ENCODE measurements at regions not wholly inside any gene's neighbourhood (a gene's known extent, or its start where the extent isn't known, plus 50 kb on each side); places are given as distances from the start of the nearest gene placed in this dataset.
"Not testable (repeated sequence)": the region's sequence is repeated elsewhere in the genome, so short reads cannot be mapped to it uniquely, and the experiment has no call there.

DNA sequence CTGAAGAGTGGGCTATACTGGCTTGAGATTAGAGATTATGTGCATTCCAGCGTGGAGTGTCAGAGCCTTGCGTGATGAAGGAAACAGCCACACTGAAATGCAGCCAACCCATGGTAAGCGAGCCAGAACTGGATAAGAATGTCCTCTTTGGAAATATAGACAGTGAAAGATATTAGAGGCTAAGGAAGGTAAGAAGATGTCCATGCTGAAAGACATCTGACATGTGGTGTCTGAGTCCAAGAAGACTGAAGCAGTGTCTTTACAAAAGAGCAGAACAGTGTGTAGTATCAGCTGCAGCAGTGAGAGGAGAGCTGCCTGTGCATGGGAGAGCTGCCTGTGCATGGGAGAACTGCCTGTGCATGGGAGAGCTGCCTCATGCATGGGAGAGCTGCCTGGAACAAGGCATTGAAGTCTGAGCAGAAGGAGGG lies 672.2 kb downstream of the DIPK2A start:
- DNase-seq: peak; percentile 53

DNA sequence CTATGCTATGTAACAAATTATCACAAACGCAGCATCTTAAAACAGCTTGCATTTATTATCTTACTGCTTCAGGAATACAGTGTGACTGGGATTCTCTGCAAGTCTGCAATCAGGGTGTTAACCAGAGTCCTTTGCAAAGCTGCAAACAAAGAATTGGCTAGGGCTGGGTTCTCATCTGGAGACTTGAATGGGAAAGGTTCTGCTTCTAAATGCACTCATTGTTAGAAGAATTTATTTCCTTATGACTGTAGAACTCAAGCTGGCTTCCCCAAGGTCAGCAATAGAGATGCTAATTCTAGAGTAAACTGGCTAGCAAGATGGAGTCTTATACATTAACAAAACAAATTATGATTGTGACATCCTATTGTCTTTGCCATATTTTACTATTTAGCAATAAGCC lies 673.7 kb downstream of the DIPK2A start:
- no peak for DNase-seq

DNA sequence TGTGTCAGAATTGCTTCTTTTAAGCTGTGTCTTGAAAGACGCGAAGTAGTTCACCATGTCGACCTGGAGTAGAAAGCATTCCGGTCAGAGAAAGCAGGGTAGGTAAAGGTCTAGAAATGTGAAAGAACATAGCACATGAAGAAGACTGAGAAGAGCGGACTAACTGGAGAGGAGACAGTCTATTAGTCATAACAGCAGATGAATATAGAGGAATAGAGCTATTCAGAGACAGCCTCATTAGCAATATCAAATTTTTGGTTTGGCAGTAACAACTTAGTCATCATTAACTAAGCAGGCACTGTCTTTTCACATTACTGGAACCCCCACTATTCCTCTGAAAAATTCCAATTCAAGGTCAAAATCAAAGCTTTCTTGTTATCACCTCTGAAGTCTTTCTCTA lies 678.8 kb downstream of the DIPK2A start:
- no peak for DNase-seq

DNA sequence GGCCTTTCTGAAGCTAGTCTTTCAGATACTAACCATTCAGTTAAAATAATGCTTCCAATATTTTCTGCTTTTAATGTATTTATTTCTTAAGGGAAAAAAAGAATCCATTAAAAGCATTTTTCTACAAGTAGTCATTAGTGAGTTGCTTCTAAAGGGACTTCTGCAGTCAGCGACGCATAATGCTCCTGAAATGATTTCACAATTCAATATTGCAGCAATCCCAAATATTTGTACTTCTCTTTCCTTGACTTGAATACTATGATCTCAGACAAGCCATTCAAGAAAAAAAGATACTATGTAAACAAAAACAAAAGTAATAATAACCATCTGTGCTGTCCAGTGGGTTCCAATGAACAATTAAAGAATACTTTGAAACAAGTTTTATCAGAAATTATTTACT lies 681.0 kb downstream of the DIPK2A start:
- peak; percentile 67 for DNase-seq

DNA sequence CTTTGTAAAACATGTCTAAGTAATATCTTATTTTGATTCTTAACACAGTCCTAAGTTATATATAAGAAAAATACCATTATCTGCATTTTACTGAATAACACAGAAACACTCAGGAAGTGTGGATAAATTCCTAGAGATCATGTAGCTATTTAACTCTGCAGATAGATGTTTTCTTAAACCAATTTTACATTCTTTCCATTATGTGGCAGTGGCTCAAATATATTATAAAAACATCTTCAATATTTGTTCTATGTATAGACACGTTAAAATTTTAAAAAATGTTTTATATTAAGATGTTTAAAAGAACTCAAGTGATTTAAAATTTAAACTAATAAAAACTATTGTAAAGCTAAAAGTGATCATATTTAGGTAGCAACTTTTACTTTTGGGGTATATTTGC lies 683.8 kb downstream of the DIPK2A start:
- DNase-seq: peak; percentile 67

DNA sequence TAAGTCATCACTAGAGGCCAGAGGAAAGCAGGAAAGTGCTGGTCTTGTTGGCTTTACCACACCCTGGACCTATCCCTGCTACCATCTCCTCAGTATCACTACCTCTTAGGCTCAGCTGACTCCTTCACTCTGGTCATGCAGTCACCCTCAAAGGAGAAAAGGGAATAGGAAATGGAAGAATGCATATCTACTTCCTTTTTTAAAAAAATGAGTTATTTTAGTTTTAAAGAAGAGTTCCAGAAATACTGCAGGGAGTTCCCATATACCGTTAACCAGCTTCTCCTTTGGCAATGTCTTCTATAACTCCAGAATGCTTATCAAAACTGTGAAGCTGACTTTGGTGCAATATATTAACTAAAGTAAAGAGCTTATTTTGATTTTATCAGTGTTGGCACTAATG lies 688.6 kb downstream of the DIPK2A start:
- DNase-seq: no peak

DNA sequence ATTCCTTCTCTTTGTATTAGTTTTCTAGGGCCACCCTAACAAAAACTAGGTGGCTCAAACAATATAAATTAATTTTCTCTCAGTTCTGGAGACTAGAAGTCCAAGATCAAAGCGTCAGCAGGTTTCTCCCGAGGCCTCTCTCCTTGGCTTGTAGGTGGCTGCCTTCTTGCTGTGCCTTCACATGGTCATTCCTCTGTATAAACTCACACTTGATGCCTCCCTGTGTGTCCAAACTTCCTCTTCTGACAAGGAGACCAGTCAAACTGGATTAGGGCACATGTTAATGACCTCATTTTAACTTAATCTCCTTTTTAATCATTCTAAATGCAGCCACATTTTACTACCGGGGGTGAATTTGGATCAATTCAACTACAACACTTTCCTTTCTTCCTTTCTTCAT lies 691.1 kb downstream of the DIPK2A start:
- DNase-seq: no peak

DNA sequence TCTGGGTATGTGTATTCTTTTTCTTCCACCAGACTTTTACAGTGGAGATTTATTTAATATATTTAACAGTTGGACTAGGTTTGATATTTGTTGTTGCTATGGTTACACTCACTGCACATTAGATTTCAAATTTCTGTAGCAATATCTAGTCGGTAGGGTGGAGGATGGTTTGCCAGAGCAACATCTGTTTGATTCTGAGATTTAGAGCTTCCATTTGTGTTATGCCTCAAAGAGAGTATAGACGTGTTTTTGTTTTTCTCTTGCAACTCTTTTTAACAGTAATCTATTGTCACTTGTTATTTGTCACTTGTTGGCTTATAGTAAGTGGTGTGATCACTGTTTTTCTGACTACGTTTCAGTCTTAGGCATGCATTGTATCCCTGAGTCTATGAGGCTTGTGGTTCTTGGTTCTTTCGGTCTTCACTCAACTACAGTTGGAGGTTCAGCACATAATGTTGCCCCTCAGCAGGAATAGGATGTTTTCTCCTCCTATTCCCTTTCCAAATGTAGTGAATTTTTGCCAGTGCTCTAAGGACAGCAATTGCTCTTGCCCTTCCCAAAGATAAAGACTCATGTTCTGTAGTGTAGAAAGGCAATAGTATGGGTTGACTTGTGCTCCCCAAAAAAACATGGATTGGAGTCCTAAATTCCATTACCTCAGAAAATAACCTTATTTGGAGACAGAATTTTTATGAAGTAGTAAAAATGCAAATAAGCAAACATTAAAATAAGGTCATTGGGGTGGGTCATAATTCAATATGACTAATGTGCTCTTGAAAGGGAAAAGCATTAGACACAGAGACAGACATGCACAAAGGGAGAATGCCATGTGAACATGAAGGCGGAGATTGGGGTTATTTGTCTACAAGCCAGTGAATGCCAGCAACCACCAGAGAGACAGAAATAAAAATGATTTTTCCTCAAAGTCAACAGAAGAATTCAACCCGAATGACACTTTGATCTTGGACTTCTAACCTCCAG lies 692.1 kb downstream of the DIPK2A start:
- DNase-seq: no peak

DNA sequence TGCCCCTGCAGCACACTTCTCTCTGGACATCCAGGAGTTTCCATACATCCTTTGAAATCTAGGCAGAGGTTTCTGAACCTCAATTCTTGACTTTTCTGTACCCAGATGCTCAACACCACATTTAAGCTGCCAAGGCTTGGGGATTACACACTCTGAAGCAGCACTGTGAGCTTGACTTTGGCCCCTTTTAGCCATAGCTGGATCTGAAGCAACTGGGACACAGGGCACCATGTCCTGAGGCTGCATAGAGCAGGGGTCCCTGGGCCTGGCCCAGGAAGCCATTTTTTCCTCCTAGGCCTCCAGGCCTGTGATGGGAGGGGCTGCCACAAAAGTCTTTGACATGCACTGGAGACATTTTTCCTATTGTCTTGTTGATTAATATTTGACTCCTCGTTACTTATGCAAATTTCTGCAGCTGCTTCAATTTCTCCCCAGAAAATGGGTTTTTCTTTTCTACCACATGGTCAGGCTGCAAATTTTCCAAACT lies 694.0 kb downstream of the DIPK2A start:
- no peak for DNase-seq

DNA sequence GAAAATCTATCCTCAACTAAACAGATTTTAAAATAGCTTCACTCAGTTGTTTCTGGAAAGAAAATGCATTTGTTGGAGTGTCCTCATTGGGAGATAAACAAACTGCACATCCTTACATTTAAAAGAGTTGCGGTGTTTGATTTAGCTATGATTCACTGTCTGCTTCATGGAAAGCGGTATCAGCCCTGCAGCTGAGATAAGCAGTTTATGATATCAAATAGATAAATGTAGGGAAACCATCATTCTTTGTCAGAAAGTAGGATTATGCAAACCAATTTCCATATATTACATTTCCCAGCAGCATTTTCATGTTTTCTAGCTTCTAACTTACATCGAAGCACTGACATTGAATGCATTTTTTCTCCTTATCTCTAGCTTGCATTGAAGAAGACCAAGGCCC lies 698.9 kb downstream of the DIPK2A start:
- DNase-seq: no peak

DNA sequence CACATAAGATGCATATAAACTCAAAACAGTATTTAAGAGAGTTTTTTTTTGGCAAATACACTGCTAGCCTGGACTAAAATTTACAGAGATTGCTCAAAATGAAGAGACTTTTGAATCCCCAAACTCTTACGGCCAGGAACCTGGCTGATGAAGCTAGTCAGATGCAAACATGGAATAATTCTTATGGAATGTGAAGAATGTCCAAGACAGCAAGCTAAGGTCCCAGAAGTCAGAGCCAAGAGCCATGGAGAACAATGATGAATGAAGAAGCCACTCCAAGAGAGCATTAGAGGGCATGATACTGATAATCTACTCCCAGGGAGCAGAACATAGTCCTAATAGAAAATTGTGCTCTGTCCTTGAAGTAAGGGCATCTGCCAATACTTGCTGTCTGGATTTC lies 705.5 kb downstream of the DIPK2A start:
- peak; percentile 67 for DNase-seq

DNA sequence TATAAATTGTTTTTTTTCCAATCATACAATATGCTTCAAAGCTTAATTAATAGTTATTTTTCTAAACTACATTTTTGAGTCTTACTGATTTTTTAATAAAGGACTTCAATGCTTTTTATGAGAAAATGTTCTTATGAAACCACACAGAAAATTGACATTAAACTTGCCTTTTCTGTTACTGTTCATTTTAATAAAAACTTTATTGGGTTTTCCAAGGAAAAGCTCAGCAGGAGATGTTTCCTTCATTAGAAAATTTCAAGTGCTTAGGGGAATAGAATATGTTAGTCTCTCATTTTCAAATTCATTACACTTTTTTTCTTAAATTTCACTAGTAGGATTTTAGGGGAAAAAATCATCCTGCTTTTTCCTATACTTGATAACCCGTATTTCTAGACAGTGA lies 711.4 kb downstream of the DIPK2A start:
- no peak for DNase-seq

DNA sequence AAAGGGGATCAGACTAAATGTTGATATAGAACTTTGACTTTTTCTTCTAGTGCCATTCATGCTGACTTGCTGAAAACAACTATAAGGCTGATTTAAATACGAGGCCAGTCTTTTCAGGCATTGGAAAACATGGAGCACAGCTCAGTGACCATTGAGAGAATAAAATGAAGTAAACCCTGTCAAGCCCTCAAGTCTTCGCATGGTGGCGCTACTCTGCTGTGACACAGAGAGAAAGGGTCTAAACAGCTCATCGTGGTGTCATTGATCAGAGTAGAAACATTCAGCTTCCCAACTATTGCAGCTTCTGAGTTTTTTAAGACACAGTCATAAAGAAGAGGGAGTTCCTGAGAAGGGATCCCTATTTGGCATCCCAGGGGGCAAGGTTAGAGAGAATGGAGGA lies 716.2 kb downstream of the DIPK2A start:
- DNase-seq: no peak

DNA sequence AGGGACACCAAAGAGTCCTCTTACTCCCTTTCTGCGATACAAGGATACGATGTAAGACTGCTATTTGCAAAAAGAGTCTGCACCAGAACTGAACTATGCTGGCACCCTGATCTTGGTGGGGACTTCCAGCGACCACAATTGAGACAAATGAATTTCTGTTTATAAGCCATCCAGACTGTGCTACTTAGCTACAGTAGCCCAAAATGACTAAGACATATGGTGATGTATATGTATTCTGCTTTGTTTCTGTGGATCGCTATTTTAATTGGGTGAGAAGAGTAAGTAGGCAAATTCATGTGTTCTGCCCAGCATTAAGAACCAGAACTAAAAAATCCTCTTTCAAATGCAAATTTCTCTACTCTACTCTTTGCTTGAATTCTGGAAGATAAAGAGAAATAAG lies 720.9 kb downstream of the DIPK2A start:
- DNase-seq: no peak

DNA sequence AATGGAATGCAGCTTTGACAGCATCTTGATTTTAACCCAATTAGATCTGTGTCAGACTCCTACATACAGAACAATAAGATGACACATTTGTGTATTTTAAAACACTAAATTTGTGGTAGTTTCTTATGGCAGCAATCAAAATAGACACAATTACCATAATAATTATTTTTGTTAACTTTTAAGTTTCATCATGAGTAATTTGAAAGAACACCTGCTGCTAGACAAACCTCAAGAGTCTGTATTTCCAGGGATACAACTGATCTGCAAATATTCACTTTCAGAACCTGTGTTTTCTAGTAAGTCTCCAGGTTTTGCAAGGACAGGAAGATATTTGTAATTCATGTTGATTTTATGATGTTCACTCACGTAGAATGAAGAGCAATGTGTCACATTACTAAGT lies 736.8 kb downstream of the DIPK2A start:
- no peak for DNase-seq

DNA sequence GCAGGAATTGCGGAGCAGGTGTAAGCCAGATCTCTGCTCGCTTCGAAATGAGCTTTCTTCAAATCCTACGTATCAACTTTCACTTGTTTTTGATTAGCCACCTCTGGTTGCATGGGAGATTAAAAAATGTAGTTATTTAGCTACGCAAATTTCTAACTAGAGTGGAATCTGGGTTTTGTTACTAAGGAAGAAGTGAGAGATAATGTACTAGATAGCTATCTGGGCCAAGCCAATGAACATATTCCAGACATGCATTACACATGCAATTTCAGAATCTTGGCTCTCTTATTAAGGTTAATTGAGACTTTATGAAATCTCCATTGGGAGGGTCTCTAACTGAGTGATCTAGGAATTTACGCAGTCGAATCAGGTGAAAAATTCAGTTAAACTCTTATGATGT lies 765.7 kb downstream of the DIPK2A start:
- DNase-seq: no peak

DNA sequence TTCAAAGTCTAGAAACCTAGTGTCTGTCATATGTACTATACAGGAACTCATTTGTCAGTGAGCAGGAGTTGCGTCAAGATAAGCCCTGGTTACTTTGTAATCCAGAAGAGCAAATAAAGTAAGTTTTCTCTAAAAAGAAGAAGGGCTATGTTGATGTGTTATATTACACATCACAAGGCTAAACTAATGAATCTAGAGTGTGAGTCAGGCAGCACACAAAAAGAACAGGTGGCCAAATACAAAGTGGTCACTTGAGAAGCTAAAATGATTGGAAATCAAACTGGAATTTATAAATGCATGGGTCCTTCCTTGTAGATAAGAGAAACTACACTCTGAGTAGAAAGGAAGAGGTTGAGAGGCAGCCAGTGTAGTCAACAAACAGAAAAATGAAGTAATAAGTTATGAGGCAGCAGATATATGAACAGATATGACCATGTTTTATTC lies 771.6 kb downstream of the DIPK2A start:
- no peak for DNase-seq

DNA sequence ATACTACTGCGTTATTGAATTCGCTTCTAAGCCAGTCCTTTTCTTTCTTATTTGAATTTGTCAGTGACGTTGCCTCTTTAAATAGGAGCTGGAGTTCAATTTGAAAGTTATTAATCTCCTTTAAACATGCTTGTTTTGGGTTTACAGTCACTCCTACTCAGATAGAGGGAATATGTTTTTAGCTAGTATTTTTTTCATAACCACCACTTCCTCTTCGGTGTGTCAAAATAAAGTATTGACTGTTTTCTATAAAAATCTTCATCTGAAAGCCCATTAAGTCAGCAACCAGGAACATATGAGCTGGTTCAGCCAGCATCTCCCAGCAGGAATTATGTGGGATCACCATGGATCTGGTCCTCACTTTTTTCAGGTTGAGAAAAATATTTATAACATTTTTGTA lies 772.9 kb downstream of the DIPK2A start:
- DNase-seq: no peak

DNA sequence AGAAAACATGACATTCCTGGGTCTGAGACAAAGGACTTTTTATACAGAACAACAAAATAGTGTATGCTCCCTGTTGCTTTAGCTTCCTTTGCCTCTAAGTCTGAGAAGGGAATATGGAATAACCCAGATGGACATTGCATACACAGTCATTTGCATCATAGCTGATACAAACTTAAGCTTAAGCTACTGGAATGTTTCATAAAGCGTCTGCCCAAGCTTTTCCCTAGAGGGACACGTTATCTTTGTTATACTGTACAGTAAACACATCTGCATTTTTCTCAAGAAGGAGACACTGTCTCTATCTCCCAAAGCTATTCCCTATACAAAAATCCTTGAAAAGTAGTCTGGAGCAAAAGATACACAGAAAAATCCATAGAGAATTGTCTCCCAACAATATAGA lies 775.0 kb downstream of the DIPK2A start:
- DNase-seq: peak; percentile 13

DNA sequence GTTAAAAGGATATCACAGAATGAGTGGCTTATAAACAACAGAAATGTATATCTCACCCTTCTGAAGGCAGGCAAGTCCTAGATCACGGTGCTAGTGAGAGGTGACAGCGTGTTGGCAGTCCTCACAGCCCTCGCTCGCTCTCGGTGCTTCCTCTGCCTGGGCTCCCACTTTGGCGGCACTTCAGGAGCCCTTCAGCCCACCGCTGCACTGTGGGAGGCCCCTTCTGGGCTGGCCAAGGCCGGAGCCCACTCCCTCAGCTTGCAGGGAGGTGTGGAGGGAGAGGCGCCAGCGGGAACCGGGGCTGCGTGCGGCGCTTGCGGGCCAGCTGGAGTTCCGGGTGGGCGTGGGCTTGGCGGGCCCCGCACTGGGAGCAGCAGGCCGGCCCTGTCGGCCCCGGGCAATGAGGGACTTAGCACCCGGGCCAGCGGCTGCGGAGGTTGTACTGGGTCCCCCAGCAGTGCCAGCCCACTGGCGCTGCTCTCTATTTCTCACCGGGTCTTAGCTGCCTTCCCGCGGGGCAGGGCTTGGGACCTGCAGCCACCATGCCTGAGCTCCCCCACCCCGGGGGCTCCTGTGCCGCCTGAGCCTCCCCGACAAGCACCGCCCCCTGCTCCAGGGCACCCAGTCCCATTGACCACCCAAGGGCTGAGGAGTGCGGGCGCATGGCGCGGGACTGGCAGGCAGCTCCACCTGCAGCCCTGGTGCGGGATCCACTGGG lies 778.1 kb downstream of the DIPK2A start:
- DNase-seq: not testable (repeated sequence)

DNA sequence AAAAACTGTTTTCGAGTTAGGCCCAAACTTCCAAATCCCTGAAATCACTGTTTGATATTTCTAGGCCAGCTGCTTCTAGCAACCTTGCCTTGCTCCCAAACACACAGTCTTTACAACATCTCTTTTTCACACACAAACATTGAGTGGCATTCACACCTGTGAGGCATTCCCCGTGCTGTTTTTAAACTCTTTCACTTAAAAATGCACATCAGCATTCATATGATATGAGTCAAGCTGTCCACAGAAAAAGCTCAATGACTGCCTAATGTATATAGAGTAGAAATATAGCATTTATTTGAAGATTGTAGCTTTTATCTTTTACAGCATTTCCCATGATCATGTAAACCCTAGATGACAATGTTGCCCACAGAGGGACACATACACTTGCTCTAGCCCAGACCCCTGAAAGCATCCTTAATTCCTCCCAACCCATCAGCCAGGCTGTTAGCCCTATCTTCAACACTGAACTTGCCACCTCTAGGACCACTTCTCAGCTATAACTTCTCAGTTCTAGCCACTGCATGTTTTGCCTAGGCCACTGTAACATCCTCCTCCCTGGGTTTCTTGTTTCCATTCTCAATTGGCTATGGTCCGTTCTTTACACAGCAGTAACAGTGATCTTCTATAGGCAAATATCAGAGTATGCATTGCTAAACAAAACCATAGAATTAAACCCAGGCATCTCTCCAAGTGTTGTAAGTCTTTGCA lies 782.6 kb downstream of the DIPK2A start:
- no peak for DNase-seq

DNA sequence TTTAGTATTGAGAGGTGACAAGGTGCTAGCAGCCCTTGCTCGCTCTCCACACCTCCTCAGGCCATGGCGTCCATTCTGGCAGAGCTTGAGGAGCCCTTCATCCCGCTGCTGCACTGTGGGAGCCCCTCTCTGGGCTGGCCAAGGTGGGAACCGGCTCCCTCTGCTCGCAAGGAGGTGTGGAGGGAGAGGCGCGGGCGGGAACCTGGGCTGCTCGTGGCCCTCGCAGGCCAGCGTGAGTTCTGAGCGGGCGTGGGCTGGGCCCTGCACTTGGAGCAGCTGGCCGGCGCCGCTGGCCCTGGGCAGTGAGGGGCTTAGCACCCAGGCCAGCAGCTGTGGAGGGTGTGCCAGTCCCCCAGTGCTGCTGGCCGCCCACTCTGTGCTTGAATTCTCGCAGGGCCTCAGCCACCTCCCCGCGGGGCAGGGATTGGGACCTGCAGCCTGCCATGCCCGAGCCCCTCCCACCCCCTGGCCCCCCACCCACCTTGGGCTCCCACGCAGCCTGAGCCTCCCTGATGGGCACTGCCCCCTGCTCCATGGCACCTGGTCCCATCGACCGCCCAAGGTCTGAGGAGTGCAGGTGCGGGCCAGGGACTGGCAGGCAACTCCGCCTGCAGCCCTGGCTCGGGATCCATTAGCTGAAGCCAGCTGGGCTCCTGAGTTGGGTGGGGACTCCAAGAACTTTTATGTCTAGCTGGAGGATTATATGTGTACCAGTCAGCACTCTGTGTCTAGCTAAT lies 785.2 kb downstream of the DIPK2A start:
- no peak for DNase-seq

All from fibroblast of skin of back (primary cell).